SH-SY5Y (cell line): ENCODE measurements at regions not wholly inside any gene's neighbourhood (a gene's known extent, or its start where the extent isn't known, plus 50 kb on each side); places are given as distances from the start of the nearest gene placed in this dataset.

Experiments used
- GATA2 ChIP-seq: IDR thresholded peaks from 2 replicates; pipeline ENCODE4 v1.6.1; 2011; ENCODE audit warnings: mild to moderate bottlenecking, low read depth, low read length
- GATA3 ChIP-seq: IDR thresholded peaks from 2 replicates; pipeline ENCODE4 v1.6.1; 2011; ENCODE audit warnings: low read depth, mild to moderate bottlenecking, low read length, moderate library complexity

- TF ChIP-seq GATA2 = 0 out of 2 replicates have a peak, but pooled peaks have one; percentile 14
- TF ChIP-seq GATA3 = no peak
Measured at GRCh38 chr11:13908535-13908934, 54.0 kb upstream of the SPON1 start.
